Heart left ventricle (tissue), 13 donors: ENCODE measurements at regions not wholly inside any gene's neighbourhood (a gene's known extent, or its start where the extent isn't known, plus 50 kb on each side); places are given as distances from the start of the nearest gene placed in this dataset.

ENCODE experiments used
- POLR2A ChIP-seq, 2 donors: fragments of 450-650 bp; IDR thresholded peaks; one replicate each; pipeline ENCODE4 v1.6.1; 2017; ENCODE audit warnings: antibody characterized with exemption in 2 of 2, mild to moderate bottlenecking in 2 of 2, moderate library complexity in 2 of 2
- TF ChIP-seq, protein P1 (sequence below), 12 donors: fragments of 200-600 bp; sonication (generic) in 4 of 12; IDR thresholded peaks; one replicate each; pipeline versions ENCODE4 v1.5.0 to v1.8.0; 2018 to 2022; ENCODE audit warnings: antibody characterized with exemption in 12 of 12, mild to moderate bottlenecking in 5 of 12
- donor health status: ischemic (EF 13 %, LVEDD 7.1; RV severe dilation, severe dysfunction).
- donor health status: DM: no; HTN: yes; CAD: no.
- donor health status: DM: no; HTN: no; CAD: no.
- donor health status: ischemic (EF 25% LVEDD 6.9; RV normal size, moderate dysfunction).
- donor health status: ischemic (EF 25% LVEDD 5.7; RV mildly dilated, moderate dysfunction).
- donor health status: ischemic (EF 35%, LVEDD 5.7; RV mildly dilated, moderate dysfunction).
- donor health status: nonischemic (EF 11% LVEDD 7.7; RV severe dilation, severe dysfunction).
- donor health status: DM: yes; HTN: yes; CAD: no.
- donor health status: PGD.
- donor health status: ischemic (EF 29% LVEDD 5.4; RV normal size, mild dysfunction).
- donor health status: nonischemic (EF 23%, LVEDD 6.1; RV moderate dilation, normal function).

DNA sequence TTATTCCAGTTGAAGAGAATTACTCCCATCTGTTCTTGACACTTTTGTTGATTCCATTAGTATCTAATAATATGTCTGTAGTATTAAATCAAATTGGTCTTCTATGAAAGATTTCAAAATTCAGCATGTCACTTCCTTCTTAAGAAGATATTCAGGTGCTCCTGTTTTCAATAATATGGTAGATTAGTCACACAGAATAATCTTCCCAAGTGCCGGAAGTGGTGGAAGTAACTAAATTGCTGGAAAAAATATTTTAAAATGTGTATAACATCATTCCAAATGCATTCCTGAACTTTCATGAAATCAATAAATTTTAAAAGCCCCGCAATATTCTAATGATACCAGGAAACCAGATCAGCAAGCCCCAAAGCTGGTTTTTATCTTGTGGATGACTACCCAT is 281.3 kb downstream of the EPM2A start:
- TF ChIP-seq, protein P1, sequence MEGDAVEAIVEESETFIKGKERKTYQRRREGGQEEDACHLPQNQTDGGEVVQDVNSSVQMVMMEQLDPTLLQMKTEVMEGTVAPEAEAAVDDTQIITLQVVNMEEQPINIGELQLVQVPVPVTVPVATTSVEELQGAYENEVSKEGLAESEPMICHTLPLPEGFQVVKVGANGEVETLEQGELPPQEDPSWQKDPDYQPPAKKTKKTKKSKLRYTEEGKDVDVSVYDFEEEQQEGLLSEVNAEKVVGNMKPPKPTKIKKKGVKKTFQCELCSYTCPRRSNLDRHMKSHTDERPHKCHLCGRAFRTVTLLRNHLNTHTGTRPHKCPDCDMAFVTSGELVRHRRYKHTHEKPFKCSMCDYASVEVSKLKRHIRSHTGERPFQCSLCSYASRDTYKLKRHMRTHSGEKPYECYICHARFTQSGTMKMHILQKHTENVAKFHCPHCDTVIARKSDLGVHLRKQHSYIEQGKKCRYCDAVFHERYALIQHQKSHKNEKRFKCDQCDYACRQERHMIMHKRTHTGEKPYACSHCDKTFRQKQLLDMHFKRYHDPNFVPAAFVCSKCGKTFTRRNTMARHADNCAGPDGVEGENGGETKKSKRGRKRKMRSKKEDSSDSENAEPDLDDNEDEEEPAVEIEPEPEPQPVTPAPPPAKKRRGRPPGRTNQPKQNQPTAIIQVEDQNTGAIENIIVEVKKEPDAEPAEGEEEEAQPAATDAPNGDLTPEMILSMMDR (IDR thresholded peaks at IDR 0.05) = no peak
- no peak for TF ChIP-seq POLR2A (IDR thresholded peaks at IDR 0.05)
